ENCODE measurements at regions not wholly inside any gene's neighbourhood (a gene's known extent, or its start where the extent isn't known, plus 50 kb on each side); places are given as distances from the start of the nearest gene placed in this dataset.
"Not testable (repeated sequence)": the region's sequence is repeated elsewhere in the genome, so short reads cannot be mapped to it uniquely, and the experiment has no call there.

DNA sequence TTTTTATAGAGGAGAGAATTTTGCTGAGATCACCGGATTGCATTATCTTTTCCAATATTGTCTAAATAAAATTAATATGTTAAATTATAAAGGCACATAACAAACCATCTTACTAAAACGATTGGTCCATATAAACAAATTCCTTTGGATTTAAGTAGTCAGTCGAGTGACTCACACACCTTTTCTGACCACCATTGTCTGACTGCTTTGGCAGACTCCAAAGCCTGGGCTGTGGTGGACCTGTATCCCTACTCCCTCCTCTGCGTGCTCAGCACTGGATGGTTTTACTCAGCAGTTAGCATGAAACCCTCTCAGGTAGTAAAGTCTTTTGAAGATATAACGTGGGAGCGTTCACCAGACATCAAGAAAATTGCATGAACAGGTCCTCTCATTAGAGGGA is 134.2 kb downstream of the BCL2L11 start:
- TF ChIP-seq, protein P1, sequence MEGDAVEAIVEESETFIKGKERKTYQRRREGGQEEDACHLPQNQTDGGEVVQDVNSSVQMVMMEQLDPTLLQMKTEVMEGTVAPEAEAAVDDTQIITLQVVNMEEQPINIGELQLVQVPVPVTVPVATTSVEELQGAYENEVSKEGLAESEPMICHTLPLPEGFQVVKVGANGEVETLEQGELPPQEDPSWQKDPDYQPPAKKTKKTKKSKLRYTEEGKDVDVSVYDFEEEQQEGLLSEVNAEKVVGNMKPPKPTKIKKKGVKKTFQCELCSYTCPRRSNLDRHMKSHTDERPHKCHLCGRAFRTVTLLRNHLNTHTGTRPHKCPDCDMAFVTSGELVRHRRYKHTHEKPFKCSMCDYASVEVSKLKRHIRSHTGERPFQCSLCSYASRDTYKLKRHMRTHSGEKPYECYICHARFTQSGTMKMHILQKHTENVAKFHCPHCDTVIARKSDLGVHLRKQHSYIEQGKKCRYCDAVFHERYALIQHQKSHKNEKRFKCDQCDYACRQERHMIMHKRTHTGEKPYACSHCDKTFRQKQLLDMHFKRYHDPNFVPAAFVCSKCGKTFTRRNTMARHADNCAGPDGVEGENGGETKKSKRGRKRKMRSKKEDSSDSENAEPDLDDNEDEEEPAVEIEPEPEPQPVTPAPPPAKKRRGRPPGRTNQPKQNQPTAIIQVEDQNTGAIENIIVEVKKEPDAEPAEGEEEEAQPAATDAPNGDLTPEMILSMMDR (IDR thresholded peaks at IDR 0.05; ENCODE audit: low read depth, low read length, poor library complexity, severe bottlenecking), result not testable (repeated sequence)
- not testable (repeated sequence) for TF ChIP-seq EZH2phosphoT487 (IDR thresholded peaks at IDR 0.05; ENCODE audit: borderline replicate concordance, low read length)

Measured in DOHH2 (cell line).